ENCODE measurements at regions not wholly inside any gene's neighbourhood (a gene's known extent, or its start where the extent isn't known, plus 50 kb on each side); places are given as distances from the start of the nearest gene placed in this dataset.

- TF ChIP-seq JUND (IDR thresholded peaks at IDR 0.05) (no peak), CHD2 (IDR thresholded peaks at IDR 0.05; ENCODE audit: low read length, partially characterized antibody) (no peak), POLR2AphosphoS5 (IDR thresholded peaks at IDR 0.05; ENCODE audit: low read depth, low read length) (no peak)
These were observed 113.6 kb upstream of the SOX6 start for GRCh38 chr11:16469968-16470367.

Data from SK-N-SH (cell line).